ENCODE measurements at regions not wholly inside any gene's neighbourhood (a gene's known extent, or its start where the extent isn't known, plus 50 kb on each side); places are given as distances from the start of the nearest gene placed in this dataset.

DNA sequence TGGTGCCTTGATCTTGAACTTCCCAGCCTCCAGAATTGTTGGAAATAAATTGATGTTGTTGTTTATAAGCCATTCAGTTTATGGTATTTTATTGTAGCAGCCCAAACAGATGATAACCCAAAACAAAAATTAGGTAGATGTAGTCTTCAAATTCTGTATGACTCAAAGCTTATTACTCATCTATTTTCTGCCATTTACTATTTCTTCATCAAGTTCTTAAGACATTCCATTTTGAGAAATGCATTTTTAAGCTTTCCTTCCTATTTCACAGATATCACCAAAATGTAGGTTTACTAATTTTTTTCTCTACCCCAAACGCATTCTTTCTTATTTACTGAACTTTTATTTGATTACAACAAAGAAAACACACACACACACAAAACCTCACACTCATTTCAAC is 148.2 kb downstream of the RND3 start:
- ChIA-PET POLR2A (no interaction called here), CTCF (no interaction called here)
- DNase-seq (ENCODE audit: low read depth, low spot score) (no peak), ATAC-seq (no peak)
- intact Hi-C loops (cut with micrococcal nuclease; ENCODE audit: unreplicated experiment) = no loop called here
- no peak overlapping the region for H3K27ac ChIP-seq (ENCODE audit: low read length)
- H3K36me3 ChIP-seq (ENCODE audit: control insufficient read depth, insufficient read depth, low read length) = no peaks in the 10 kb centered on the region
- H3K9me3 ChIP-seq (ENCODE audit: control insufficient read depth, insufficient read depth, low read depth, low read length) = no peaks in the 10 kb centered on the region
- TF ChIP-seq TCF7L2 (IDR thresholded peaks at IDR 0.05; ENCODE audit: low read depth, low read length) (no peak), POLR2AphosphoS5 (IDR thresholded peaks at IDR 0.05; ENCODE audit: low read depth, low read length) (no peak), SIN3A (IDR thresholded peaks at IDR 0.05; ENCODE audit: borderline replicate concordance, insufficient read depth, low read depth, low read length) (no peak)
- TF ChIP-seq, protein P1, sequence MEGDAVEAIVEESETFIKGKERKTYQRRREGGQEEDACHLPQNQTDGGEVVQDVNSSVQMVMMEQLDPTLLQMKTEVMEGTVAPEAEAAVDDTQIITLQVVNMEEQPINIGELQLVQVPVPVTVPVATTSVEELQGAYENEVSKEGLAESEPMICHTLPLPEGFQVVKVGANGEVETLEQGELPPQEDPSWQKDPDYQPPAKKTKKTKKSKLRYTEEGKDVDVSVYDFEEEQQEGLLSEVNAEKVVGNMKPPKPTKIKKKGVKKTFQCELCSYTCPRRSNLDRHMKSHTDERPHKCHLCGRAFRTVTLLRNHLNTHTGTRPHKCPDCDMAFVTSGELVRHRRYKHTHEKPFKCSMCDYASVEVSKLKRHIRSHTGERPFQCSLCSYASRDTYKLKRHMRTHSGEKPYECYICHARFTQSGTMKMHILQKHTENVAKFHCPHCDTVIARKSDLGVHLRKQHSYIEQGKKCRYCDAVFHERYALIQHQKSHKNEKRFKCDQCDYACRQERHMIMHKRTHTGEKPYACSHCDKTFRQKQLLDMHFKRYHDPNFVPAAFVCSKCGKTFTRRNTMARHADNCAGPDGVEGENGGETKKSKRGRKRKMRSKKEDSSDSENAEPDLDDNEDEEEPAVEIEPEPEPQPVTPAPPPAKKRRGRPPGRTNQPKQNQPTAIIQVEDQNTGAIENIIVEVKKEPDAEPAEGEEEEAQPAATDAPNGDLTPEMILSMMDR (IDR thresholded peaks at IDR 0.05) = no peak
- TF ChIP-seq, protein P2, sequence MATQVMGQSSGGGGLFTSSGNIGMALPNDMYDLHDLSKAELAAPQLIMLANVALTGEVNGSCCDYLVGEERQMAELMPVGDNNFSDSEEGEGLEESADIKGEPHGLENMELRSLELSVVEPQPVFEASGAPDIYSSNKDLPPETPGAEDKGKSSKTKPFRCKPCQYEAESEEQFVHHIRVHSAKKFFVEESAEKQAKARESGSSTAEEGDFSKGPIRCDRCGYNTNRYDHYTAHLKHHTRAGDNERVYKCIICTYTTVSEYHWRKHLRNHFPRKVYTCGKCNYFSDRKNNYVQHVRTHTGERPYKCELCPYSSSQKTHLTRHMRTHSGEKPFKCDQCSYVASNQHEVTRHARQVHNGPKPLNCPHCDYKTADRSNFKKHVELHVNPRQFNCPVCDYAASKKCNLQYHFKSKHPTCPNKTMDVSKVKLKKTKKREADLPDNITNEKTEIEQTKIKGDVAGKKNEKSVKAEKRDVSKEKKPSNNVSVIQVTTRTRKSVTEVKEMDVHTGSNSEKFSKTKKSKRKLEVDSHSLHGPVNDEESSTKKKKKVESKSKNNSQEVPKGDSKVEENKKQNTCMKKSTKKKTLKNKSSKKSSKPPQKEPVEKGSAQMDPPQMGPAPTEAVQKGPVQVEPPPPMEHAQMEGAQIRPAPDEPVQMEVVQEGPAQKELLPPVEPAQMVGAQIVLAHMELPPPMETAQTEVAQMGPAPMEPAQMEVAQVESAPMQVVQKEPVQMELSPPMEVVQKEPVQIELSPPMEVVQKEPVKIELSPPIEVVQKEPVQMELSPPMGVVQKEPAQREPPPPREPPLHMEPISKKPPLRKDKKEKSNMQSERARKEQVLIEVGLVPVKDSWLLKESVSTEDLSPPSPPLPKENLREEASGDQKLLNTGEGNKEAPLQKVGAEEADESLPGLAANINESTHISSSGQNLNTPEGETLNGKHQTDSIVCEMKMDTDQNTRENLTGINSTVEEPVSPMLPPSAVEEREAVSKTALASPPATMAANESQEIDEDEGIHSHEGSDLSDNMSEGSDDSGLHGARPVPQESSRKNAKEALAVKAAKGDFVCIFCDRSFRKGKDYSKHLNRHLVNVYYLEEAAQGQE (IDR thresholded peaks at IDR 0.05; ENCODE audit: insufficient read depth in 1 of 2, low read depth in 2 of 2, low read length in 1 of 2) = no peak
- no TSS peak for BruUV-seq (replicated peaks)
- no peaks in the 10 kb centered on the region for H3K4me1 ChIP-seq (ENCODE audit: control insufficient read depth, insufficient read depth, low read length)
- H3K27me3 ChIP-seq (ENCODE audit: control insufficient read depth, insufficient read depth, low read length) = no peaks in the 10 kb centered on the region
- in situ Hi-C loops (cut with HindIII; ENCODE audit: low pct_unique_long_range_greater_than_20kb, low sequenced_read_pairs) = no loop called here
- H3K4me3 ChIP-seq (ENCODE audit: low read depth in 2 of 2, low read length in 2 of 2) = no peak overlapping the region

DNA sequence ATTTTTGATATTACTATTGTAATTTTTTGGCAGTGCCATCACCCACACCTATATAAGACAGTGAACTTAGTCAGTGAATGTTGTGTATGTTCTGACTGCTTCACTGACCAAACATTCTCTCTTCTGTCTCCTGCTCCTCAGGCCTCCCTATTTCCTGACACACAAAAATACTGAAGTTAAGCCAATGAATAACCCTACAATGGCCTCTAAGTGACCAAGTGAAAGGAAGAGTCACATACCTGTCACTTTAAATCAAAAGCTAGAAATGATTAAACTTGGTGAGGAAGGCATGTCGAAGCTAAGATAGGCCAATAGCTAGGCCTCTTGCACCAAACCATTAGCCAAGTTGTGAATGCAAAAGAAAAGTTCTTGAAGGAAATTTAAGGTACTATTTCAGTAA is 151.9 kb downstream of the RND3 start:
- in situ Hi-C loops (cut with HindIII; ENCODE audit: low pct_unique_long_range_greater_than_20kb, low sequenced_read_pairs) = no loop called here
- no peak for TF ChIP-seq TCF7L2 (IDR thresholded peaks at IDR 0.05; ENCODE audit: low read depth, low read length)
- Histone ChIP-seq H3K4me3 (ENCODE audit: low read depth in 2 of 2, low read length in 2 of 2) (no peak overlapping the region), H3K9me3 (ENCODE audit: control insufficient read depth, insufficient read depth, low read depth, low read length) (no peaks in the 10 kb centered on the region), H3K27me3 (ENCODE audit: control insufficient read depth, insufficient read depth, low read length) (no peaks in the 10 kb centered on the region), H3K27ac (ENCODE audit: low read length) (no peak overlapping the region), H3K36me3 (ENCODE audit: control insufficient read depth, insufficient read depth, low read length) (no peaks in the 10 kb centered on the region), H3K4me1 (ENCODE audit: control insufficient read depth, insufficient read depth, low read length) (no peaks in the 10 kb centered on the region)
- no peak for ATAC-seq
- ChIA-PET CTCF (no interaction called here), POLR2A (no interaction called here)
- no TSS peak for BruUV-seq (replicated peaks)
- intact Hi-C loops (cut with micrococcal nuclease; ENCODE audit: unreplicated experiment) = no loop called here
- DNase-seq (ENCODE audit: low read depth, low spot score) = no peak

DNA sequence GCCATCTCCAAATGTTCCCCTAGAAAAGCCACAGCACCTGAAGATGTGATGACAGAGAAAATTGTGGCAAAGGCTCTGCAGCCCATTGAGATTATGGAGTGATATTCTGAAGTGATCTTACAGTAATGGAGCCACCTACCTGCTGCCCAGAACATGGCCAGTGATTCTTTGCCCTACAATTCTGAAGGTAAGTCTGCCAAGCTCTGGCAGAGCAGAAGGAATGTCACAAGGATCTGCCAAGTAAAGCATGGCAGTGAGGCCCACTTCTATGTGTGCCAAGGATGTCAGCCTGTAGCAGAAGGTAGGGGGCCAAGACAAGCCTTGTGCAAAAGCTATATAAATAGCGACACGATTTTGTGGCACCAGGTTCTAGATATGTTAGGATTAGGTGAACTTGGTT is 155.1 kb downstream of the RND3 start:
- Histone ChIP-seq H3K36me3 (ENCODE audit: control insufficient read depth, insufficient read depth, low read length) (no peaks in the 10 kb centered on the region), H3K4me3 (ENCODE audit: low read depth in 2 of 2, low read length in 2 of 2) (no peak overlapping the region), H3K27ac (ENCODE audit: low read length) (no peak overlapping the region), H3K27me3 (ENCODE audit: control insufficient read depth, insufficient read depth, low read length) (no peaks in the 10 kb centered on the region), H3K4me1 (ENCODE audit: control insufficient read depth, insufficient read depth, low read length) (no peaks in the 10 kb centered on the region), H3K9me3 (ENCODE audit: control insufficient read depth, insufficient read depth, low read depth, low read length) (no peaks in the 10 kb centered on the region)
- ChIA-PET CTCF (no interaction called here), POLR2A (no interaction called here)
- no TSS peak for BruUV-seq (replicated peaks)
- TF ChIP-seq SIN3A (IDR thresholded peaks at IDR 0.05; ENCODE audit: borderline replicate concordance, insufficient read depth, low read depth, low read length) (no peak), TCF7L2 (IDR thresholded peaks at IDR 0.05; ENCODE audit: low read depth, low read length) (no peak), POLR2AphosphoS5 (IDR thresholded peaks at IDR 0.05; ENCODE audit: low read depth, low read length) (no peak)
- TF ChIP-seq, protein P2 (IDR thresholded peaks at IDR 0.05; ENCODE audit: insufficient read depth in 1 of 2, low read depth in 2 of 2, low read length in 1 of 2) = no peak
- TF ChIP-seq, protein P1 (IDR thresholded peaks at IDR 0.05) = no peak
- intact Hi-C loops (cut with micrococcal nuclease; ENCODE audit: unreplicated experiment) (no loop called here), in situ Hi-C loops (cut with HindIII; ENCODE audit: low pct_unique_long_range_greater_than_20kb, low sequenced_read_pairs) (no loop called here)
- ATAC-seq (no peak), DNase-seq (ENCODE audit: low read depth, low spot score) (no peak)
